Suprapubic skin (tissue), 4 donors: ENCODE measurements at regions not wholly inside any gene's neighbourhood (a gene's known extent, or its start where the extent isn't known, plus 50 kb on each side); places are given as distances from the start of the nearest gene placed in this dataset.

Source experiments
- DNase-seq, 2 donors: peaks; one replicate each; pipeline ENCODE4 v3.0.0-alpha.2; 2019; ENCODE audit warnings: low spot score in 2 of 2
- H3K27ac ChIP-seq: fragments of 200-600 bp; sonication (generic); one replicate; pipeline ENCODE4 v1.5.1; 2019
- H3K27me3 ChIP-seq: fragments of 200-600 bp; sonication (generic); one replicate; pipeline ENCODE4 v1.5.1; 2019
- H3K36me3 ChIP-seq: fragments of 200-600 bp; sonication (generic); one replicate; pipeline ENCODE4 v1.5.1; 2019
- H3K4me1 ChIP-seq: fragments of 200-600 bp; sonication (generic); one replicate; pipeline ENCODE4 v1.5.1; 2019
- H3K4me3 ChIP-seq: fragments of 200-600 bp; sonication (generic); one replicate; pipeline ENCODE4 v1.5.1; 2019; ENCODE audit warnings: mild to moderate bottlenecking
- H3K9me3 ChIP-seq: fragments of 200-600 bp; sonication (generic); one replicate; pipeline ENCODE4 v1.5.1; 2019
- EP300 ChIP-seq: sonication (generic); formaldehyde crosslinking; IDR thresholded peaks from one replicate; pipeline ENCODE4 v1.6.1; 2017; ENCODE audit warnings: antibody characterized with exemption
- POLR2A ChIP-seq, 2 donors: fragments of 450-650 bp; IDR thresholded peaks; one replicate each; pipeline ENCODE4 v1.6.1; 2017; ENCODE audit warnings: antibody characterized with exemption in 2 of 2, mild to moderate bottlenecking in 2 of 2, moderate library complexity in 2 of 2
- POLR2AphosphoS5 ChIP-seq, 3 donors: sonication (generic); formaldehyde crosslinking; IDR thresholded peaks; one replicate each; pipeline ENCODE4 v1.6.1; 2017; ENCODE audit warnings: antibody characterized with exemption in 3 of 3
- WGBS: methylation state at CpG from one replicate; pipeline ENCODE4 v1.1.5; 2018; 5-methylcytosine and 5-hydroxymethylcytosine counted together
- TF ChIP-seq, protein P1 (sequence below), 2 donors: fragments of 200-600 bp in 1 of 2; fragments of 450-650 bp in 1 of 2; sonication (generic) in 1 of 2; IDR thresholded peaks; one replicate each; pipeline ENCODE4 v1.5.1; 2016 to 2019; ENCODE audit warnings: antibody characterized with exemption in 2 of 2, mild to moderate bottlenecking in 1 of 2, moderate library complexity in 1 of 2

- Histone ChIP-seq H3K27me3 (no peaks in the 10 kb centered on the region), H3K9me3 (no peaks in the 10 kb centered on the region), H3K27ac (no peak overlapping the region), H3K36me3 (no peaks in the 10 kb centered on the region), H3K4me3 (no peak overlapping the region), H3K4me1 (no peaks in the 10 kb centered on the region)
- TF ChIP-seq, protein P1, sequence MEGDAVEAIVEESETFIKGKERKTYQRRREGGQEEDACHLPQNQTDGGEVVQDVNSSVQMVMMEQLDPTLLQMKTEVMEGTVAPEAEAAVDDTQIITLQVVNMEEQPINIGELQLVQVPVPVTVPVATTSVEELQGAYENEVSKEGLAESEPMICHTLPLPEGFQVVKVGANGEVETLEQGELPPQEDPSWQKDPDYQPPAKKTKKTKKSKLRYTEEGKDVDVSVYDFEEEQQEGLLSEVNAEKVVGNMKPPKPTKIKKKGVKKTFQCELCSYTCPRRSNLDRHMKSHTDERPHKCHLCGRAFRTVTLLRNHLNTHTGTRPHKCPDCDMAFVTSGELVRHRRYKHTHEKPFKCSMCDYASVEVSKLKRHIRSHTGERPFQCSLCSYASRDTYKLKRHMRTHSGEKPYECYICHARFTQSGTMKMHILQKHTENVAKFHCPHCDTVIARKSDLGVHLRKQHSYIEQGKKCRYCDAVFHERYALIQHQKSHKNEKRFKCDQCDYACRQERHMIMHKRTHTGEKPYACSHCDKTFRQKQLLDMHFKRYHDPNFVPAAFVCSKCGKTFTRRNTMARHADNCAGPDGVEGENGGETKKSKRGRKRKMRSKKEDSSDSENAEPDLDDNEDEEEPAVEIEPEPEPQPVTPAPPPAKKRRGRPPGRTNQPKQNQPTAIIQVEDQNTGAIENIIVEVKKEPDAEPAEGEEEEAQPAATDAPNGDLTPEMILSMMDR (IDR thresholded peaks at IDR 0.05), result no peak
- TF ChIP-seq EP300, result no peak
- TF ChIP-seq POLR2A (IDR thresholded peaks at IDR 0.05), result no peak
- TF ChIP-seq POLR2AphosphoS5 (IDR thresholded peaks at IDR 0.05), result no peak
- WGBS, result 93% methylated on average over 3 of the region's 3 CpGs
- DNase-seq, result no peak
Observed at GRCh38 chr3:77807312-77807711, 767.4 kb downstream of the ROBO2 start.

DNA sequence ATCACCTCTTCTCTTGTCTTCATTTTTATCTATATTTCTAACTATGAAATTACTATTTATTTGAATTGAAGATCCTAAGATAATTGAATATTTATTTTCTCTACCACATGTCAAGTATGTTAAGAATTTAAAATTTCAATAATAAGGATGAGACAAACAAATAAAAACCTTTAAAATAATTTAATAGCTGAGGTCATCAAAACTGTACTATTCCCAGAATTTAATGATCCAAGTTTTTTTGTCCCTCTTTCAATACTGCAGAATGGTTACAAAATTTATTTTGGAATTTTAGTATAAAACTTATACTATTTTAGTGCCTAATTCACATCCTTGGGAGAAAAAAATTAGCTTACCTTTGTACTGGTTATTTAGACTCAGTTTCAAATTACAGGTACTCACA, 774.9 kb downstream of the ROBO2 start:
- no peaks in the 10 kb centered on the region for H3K27me3 ChIP-seq
- H3K4me1 ChIP-seq, result no peaks in the 10 kb centered on the region
- no peaks in the 10 kb centered on the region for H3K36me3 ChIP-seq
- no peaks in the 10 kb centered on the region for H3K9me3 ChIP-seq
- H3K4me3 ChIP-seq, result no peak overlapping the region
- no peak for TF ChIP-seq POLR2A (IDR thresholded peaks at IDR 0.05)
- no peak for TF ChIP-seq POLR2AphosphoS5 (IDR thresholded peaks at IDR 0.05)
- no peak for TF ChIP-seq EP300
- TF ChIP-seq, protein P1 (IDR thresholded peaks at IDR 0.05), result no peak
- DNase-seq, result no peak
- H3K27ac ChIP-seq, result no peak overlapping the region

DNA sequence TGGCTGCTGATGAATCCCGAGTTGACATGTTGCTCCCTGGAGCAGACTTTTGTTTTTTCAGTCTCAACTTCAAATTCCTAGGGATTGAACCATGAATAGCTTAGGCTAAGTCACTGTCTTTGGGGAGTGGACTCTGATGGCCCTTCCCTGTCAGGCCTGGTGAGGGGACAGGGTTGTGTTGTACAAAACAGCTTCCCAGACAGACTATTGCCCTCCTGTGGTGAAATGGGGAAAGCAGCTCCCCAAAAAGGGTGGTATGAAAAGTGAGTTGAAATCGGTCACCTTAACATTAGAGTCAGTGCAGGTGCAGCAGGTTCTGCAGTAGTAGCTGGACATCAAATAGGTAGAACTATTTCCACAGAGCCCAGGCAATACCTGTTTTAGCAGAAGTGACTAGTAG, 775.6 kb downstream of the ROBO2 start:
- no peak overlapping the region for H3K27ac ChIP-seq
- WGBS, result 89% methylated on average over 2 of the region's 2 CpGs

DNA sequence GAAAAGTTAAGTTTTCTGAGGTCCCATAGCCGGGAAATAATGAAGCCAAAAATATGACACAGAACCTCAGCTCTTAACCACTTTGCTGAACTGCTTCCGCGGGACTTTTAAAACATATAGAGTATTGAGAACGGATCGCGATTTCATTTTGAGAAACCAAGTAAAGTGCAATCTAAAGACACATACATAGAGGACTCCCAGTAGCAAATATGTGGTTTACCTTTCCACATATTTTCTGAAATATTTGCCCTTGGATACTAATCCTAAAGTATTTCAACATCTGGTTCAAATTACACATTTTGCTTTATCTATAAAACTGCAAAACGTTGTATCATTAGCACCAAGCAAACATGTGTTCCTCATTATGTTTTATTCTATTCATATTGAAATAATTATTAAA, 776.5 kb downstream of the ROBO2 start:
- H3K4me1 ChIP-seq, result no peaks in the 10 kb centered on the region
- no peak overlapping the region for H3K27ac ChIP-seq
- no peaks in the 10 kb centered on the region for H3K36me3 ChIP-seq
- DNase-seq, result no peak
- no peaks in the 10 kb centered on the region for H3K27me3 ChIP-seq
- H3K4me3 ChIP-seq, result no peak overlapping the region
- WGBS, result 72% methylated on average over 7 of the region's 7 CpGs
- no peaks in the 10 kb centered on the region for H3K9me3 ChIP-seq
- TF ChIP-seq EP300, result no peak
- TF ChIP-seq POLR2A (IDR thresholded peaks at IDR 0.05), result no peak
- TF ChIP-seq POLR2AphosphoS5 (IDR thresholded peaks at IDR 0.05), result no peak

More for the DNA sequence above, 775.6 kb downstream of the ROBO2 start:
- no peaks in the 10 kb centered on the region for H3K4me1 ChIP-seq
- no peaks in the 10 kb centered on the region for H3K27me3 ChIP-seq
- H3K4me3 ChIP-seq, result no peak overlapping the region
- no peaks in the 10 kb centered on the region for H3K9me3 ChIP-seq
- no peaks in the 10 kb centered on the region for H3K36me3 ChIP-seq
- TF ChIP-seq EP300, result no peak
- TF ChIP-seq POLR2AphosphoS5 (IDR thresholded peaks at IDR 0.05), result no peak
- TF ChIP-seq POLR2A (IDR thresholded peaks at IDR 0.05), result no peak
- TF ChIP-seq, protein P1 (IDR thresholded peaks at IDR 0.05), result no peak
- no peak for DNase-seq

DNA sequence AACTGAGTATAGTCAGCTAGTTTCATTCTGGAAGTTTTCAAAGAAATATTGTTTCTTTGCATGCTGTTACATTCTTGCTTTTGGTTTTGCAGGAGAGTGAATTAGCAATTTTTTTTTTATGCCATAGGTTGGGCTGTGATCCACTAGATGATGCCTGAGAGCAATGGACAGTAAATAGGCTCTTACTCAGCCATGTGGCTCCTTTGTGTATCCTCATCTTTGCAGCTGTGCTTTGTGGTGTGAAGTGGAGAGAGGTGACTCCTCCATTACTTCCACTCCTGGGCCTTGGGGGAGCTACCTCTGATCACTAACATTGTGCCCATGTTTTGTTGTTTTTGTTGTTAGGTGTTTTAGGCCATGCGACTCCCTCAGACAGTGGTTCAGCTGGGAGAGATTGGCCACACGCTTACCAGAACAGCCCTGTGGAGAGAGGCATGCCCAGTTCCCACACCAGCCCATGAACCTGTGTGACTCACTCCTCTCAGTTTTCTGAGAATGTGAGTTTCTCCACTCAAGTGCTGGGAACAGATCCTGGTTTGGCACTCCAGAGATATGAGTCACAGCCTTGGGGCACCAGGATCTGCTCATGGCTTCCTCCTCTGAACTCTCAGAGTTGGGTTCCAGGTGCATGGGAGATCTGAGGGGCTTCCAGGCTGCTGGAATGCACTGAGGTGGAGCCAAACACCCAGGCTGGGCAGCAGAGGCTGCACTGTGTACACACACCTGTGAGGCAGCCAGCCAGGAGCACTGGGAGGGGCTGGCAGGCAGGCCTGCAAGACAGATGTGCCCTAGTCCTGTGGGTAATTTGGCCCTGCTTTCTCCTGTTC, 785.3 kb downstream of the ROBO2 start:
- H3K36me3 ChIP-seq, result no peaks in the 10 kb centered on the region
- 41% methylated on average over 2 of the region's 2 CpGs for WGBS
- no peaks in the 10 kb centered on the region for H3K9me3 ChIP-seq
- no peak overlapping the region for H3K4me3 ChIP-seq
- DNase-seq, result peak in 1 of 2 donors; percentile 40
- no peak overlapping the region for H3K27ac ChIP-seq
- peaks cover 3% of the 10 kb centered on the region for H3K4me1 ChIP-seq
- TF ChIP-seq, protein P1 (IDR thresholded peaks at IDR 0.05), result no peak
- TF ChIP-seq EP300, result no peak
- no peaks in the 10 kb centered on the region for H3K27me3 ChIP-seq
